ENCODE measurements at regions not wholly inside any gene's neighbourhood (a gene's known extent, or its start where the extent isn't known, plus 50 kb on each side); places are given as distances from the start of the nearest gene placed in this dataset.

- H3K4me1 ChIP-seq (replicated peaks in 1 of 4; ENCODE audit: control insufficient read depth in 3 of 4, insufficient read depth in 4 of 4, low read length in 3 of 4) = no peaks in the 10 kb centered on the region
- no peaks in the 10 kb centered on the region for H3K79me1 ChIP-seq (ENCODE audit: low read depth, low read length)
- H3K27me3 ChIP-seq (replicated peaks in 1 of 4; ENCODE audit: control insufficient read depth in 3 of 4, extremely low read depth in 1 of 4, insufficient read depth in 3 of 4, low read length in 3 of 4) = no peaks in the 10 kb centered on the region
- H3K79me2 ChIP-seq (ENCODE audit: control insufficient read depth in 1 of 2, insufficient read depth in 2 of 2, low read length in 2 of 2) = no peaks in the 10 kb centered on the region
- H3K36me3 ChIP-seq (ENCODE audit: control insufficient read depth in 2 of 4, insufficient read depth in 4 of 4, low read length in 3 of 4) = no peaks in the 10 kb centered on the region
- no peak overlapping the region for H3K27ac ChIP-seq (ENCODE audit: low read depth, low read length)
- H3K9me3 ChIP-seq (ENCODE audit: insufficient read depth in 2 of 2, low read depth in 1 of 2, low read length in 1 of 2) = no peaks in the 10 kb centered on the region
- no peak overlapping the region for H2AK5ac ChIP-seq (ENCODE audit: low read depth, low read length)
- H3K18ac ChIP-seq (ENCODE audit: extremely low read depth, low read length) = no peak overlapping the region
- no peak overlapping the region for H2BK5ac ChIP-seq (ENCODE audit: low read depth, low read length)
- ChIA-PET CTCF (ENCODE audit: partially characterized antibody) (no interaction called here), POLR2A (ENCODE audit: partially characterized antibody) (no interaction called here)
- no peak overlapping the region for H4K5ac ChIP-seq (ENCODE audit: insufficient read length, low read depth, low read length)
- H3K23ac ChIP-seq (ENCODE audit: insufficient read length) = no peak overlapping the region
- DNase-seq (ENCODE audit: low read depth in 1 of 2, low spot score in 2 of 2) (no peak), FAIRE-seq (no peak)
- no peak overlapping the region for H3K4me2 ChIP-seq (ENCODE audit: insufficient read depth in 1 of 2, low read depth in 2 of 2, low read length in 2 of 2)
- no peak overlapping the region for H4K8ac ChIP-seq (ENCODE audit: extremely low read depth, insufficient read depth, low read length)
- H2BK12ac ChIP-seq (ENCODE audit: low read depth, low read length) = no peak overlapping the region
- H2BK20ac ChIP-seq (ENCODE audit: low read length) = no peak overlapping the region
- no peak overlapping the region for H3K4ac ChIP-seq (replicated peaks; ENCODE audit: insufficient read length, low read depth, low read length)
- no peak overlapping the region for H3K4me3 ChIP-seq (ENCODE audit: extremely low read depth in 1 of 4, insufficient read depth in 2 of 4, low read depth in 3 of 4, low read length in 4 of 4)
- no peak overlapping the region for H3K56ac ChIP-seq (replicated peaks; ENCODE audit: insufficient read length, low read depth, low read length)
- no peak overlapping the region for H2BK15ac ChIP-seq (ENCODE audit: low read length)
- H4K91ac ChIP-seq (replicated peaks; ENCODE audit: insufficient read length, low read length) = no peak overlapping the region
- H4K20me1 ChIP-seq (replicated peaks in 1 of 2; ENCODE audit: control insufficient read depth in 1 of 2, insufficient read depth in 2 of 2, low read length in 2 of 2) = no peaks in the 10 kb centered on the region
- no peak overlapping the region for H3K14ac ChIP-seq (ENCODE audit: insufficient read length)
- WGBS, 2 experiments (ENCODE audit: extremely low coverage in 1 of 2, insufficient coverage in 1 of 2, insufficient read length in 1 of 2, insufficient replicate concordance in 2 of 2, low coverage in 1 of 2, low lambda C conversion rate in 2 of 2, missing lambda C conversion rate in 1 of 2) = 89% methylated on average over 2 of the region's 2 CpGs; no CpG with 5 or more reads in 1 of the 2 experiments
- no peak overlapping the region; the same call in 1 of the 2 replicates for H2AFZ ChIP-seq (ENCODE audit: low read length)
- no peak overlapping the region for H2BK120ac ChIP-seq (replicated peaks; ENCODE audit: low read depth, low read length)
- no peaks in the 10 kb centered on the region; the same call in 1 of the 2 replicates for H3K23me2 ChIP-seq (ENCODE audit: low read depth, low read length)
- TF ChIP-seq BACH1 (IDR thresholded peaks at IDR 0.05; ENCODE audit: low read length) = no peak
- TF ChIP-seq POLR2A (IDR thresholded peaks at IDR 0.05; ENCODE audit: control extremely low read depth in 1 of 2, low read depth in 2 of 2, low read length in 2 of 2) = no peak
- TF ChIP-seq SIRT6 (IDR thresholded peaks at IDR 0.05; ENCODE audit: low read length) = no peak
- TF ChIP-seq TCF12 (IDR thresholded peaks at IDR 0.05; ENCODE audit: low read depth, low read length) = no peak
- no peak for TF ChIP-seq SUZ12 (IDR thresholded peaks at IDR 0.05; ENCODE audit: low read length)
- TF ChIP-seq GTF2F1 (IDR thresholded peaks at IDR 0.05; ENCODE audit: borderline replicate concordance, low read depth, low read length) = no peak
- TF ChIP-seq RNF2 (IDR thresholded peaks at IDR 0.05; ENCODE audit: borderline replicate concordance, low read depth, low read length, missing control alignments, poor library complexity, severe bottlenecking) = no peak
- TF ChIP-seq TAF1 (IDR thresholded peaks at IDR 0.05; ENCODE audit: low read depth, low read length) = no peak
- TF ChIP-seq NRF1 (IDR thresholded peaks at IDR 0.05; ENCODE audit: low read depth, low read length) = no peak
- no peak overlapping the region; a peak in 1 of 7 replicates for H3K9ac ChIP-seq (replicated peaks in 1 of 4; ENCODE audit: extremely low read depth in 1 of 4, low read depth in 3 of 4, low read length in 3 of 4)
Measured at GRCh38 chr15:95371664-95372063, 958.8 kb upstream of the NR2F2 start.

All from H1 (cell line).